Loucy (cell line): ENCODE measurements at regions not wholly inside any gene's neighbourhood (a gene's known extent, or its start where the extent isn't known, plus 50 kb on each side); places are given as distances from the start of the nearest gene placed in this dataset.

ENCODE experiments used
- H2AFZ ChIP-seq: fragments of 200-600 bp; sonication (generic); 2 replicates; pipeline ENCODE4 v1.6.0; 2016; ENCODE audit warnings: antibody characterized with exemption, mild to moderate bottlenecking, low read length, moderate library complexity
- H3F3A ChIP-seq: fragments of 200-600 bp; 2 replicates; pipeline ENCODE4 v1.6.0; 2016; ENCODE audit warnings: antibody characterized with exemption, low read depth, mild to moderate bottlenecking
- H3K27me3 ChIP-seq: fragments of 200-600 bp; sonication (generic); 2 replicates; pipeline ENCODE4 v1.6.1; 2014; ENCODE audit warnings: low read length, mild to moderate bottlenecking; ENCODE audit not compliant: insufficient read depth, poor library complexity, severe bottlenecking
- H3K36me3 ChIP-seq: fragments of 200-600 bp; sonication (generic); 2 replicates; pipeline ENCODE4 v1.6.1; 2016; ENCODE audit warnings: low read length; ENCODE audit not compliant: insufficient read depth
- H3K4me1 ChIP-seq: fragments of 200-600 bp; sonication (generic); 2 replicates; pipeline ENCODE4 v1.5.1; 2014; ENCODE audit warnings: low read length, mild to moderate bottlenecking; ENCODE audit not compliant: insufficient read depth, poor library complexity, severe bottlenecking
- H3K4me2 ChIP-seq: fragments of 200-600 bp; sonication (generic); 2 replicates; pipeline ENCODE4 v1.6.0; 2014; ENCODE audit warnings: antibody characterized with exemption, low read length, low read depth, mild to moderate bottlenecking; ENCODE audit not compliant: poor library complexity, severe bottlenecking
- H3K4me3 ChIP-seq: fragments of 200-600 bp; sonication (generic); 2 replicates; pipeline ENCODE4 v1.5.1; 2014; ENCODE audit warnings: low read length, mild to moderate bottlenecking, mixed read lengths; ENCODE audit not compliant: poor library complexity, severe bottlenecking
- H3K79me2 ChIP-seq: fragments of 200-600 bp; sonication (generic); 2 replicates; pipeline ENCODE4 v1.6.1; 2014; ENCODE audit warnings: low read length; ENCODE audit not compliant: insufficient read depth
- H3K9ac ChIP-seq: fragments of 200-600 bp; sonication (generic); 2 replicates; pipeline ENCODE4 v1.6.0; 2014; ENCODE audit warnings: mild to moderate bottlenecking, low read depth, low read length, moderate library complexity; ENCODE audit not compliant: poor library complexity, severe bottlenecking
- H3K9me2 ChIP-seq: fragments of 200-600 bp; sonication (generic); replicated peaks from 2 replicates; pipeline ENCODE4 v1.6.1; 2016; ENCODE audit warnings: low read depth, low read length, mixed read lengths
- H3K9me3 ChIP-seq: fragments of 200-600 bp; sonication (generic); 2 replicates; pipeline ENCODE4 v1.6.1; 2014; ENCODE audit warnings: mild to moderate bottlenecking, antibody characterized with exemption, low read length, low read depth; ENCODE audit not compliant: insufficient read depth
- H4K20me1 ChIP-seq: fragments of 200-600 bp; sonication (generic); 2 replicates; pipeline ENCODE4 v1.6.0; 2014; ENCODE audit warnings: antibody characterized with exemption, low read length, mild to moderate bottlenecking; ENCODE audit not compliant: insufficient read depth, poor library complexity, severe bottlenecking
- CTCF ChIP-seq: fragments of 200-600 bp; sonication (generic); conservative IDR thresholded peaks from 2 replicates; pipeline ENCODE4 v1.5.1; 2014; ENCODE audit warnings: mild to moderate bottlenecking, antibody characterized with exemption, low read length
- EZH2phosphoT487 ChIP-seq: fragments of 200-600 bp; IDR thresholded peaks from 2 replicates; pipeline ENCODE4 v1.6.1; 2018; ENCODE audit warnings: antibody characterized with exemption, mild to moderate bottlenecking, moderate library complexity, borderline replicate concordance

- Histone ChIP-seq H2AFZ (no peak overlapping the region), H3K79me2 (no peaks in the 10 kb centered on the region), H4K20me1 (no peaks in the 10 kb centered on the region), H3K27me3 (no peaks in the 10 kb centered on the region), H3F3A (no peaks in the 10 kb centered on the region), H3K4me1 (no peaks in the 10 kb centered on the region), H3K36me3 (no peaks in the 10 kb centered on the region), H3K9me2 (no peaks in the 10 kb centered on the region), H3K9ac (no peak overlapping the region), H3K4me3 (no peak overlapping the region), H3K9me3 (no peaks in the 10 kb centered on the region), H3K4me2 (no peak overlapping the region)
- no peak for TF ChIP-seq CTCF
- no peak for TF ChIP-seq EZH2phosphoT487
Observed at GRCh38 chr9:90013778-90014177, 409.0 kb downstream of the GADD45G start.

GRCh38 chr9:90014421-90014820 is 409.6 kb downstream of the GADD45G start:
- no peak for TF ChIP-seq EZH2phosphoT487
- no peak for TF ChIP-seq CTCF
- no peak overlapping the region for H3K4me3 ChIP-seq
- H3K79me2 ChIP-seq, result no peaks in the 10 kb centered on the region
- H3K27me3 ChIP-seq, result no peaks in the 10 kb centered on the region
- no peaks in the 10 kb centered on the region for H3K36me3 ChIP-seq
- H3K9me2 ChIP-seq, result no peaks in the 10 kb centered on the region
- no peak overlapping the region for H2AFZ ChIP-seq
- no peaks in the 10 kb centered on the region for H3K4me1 ChIP-seq
- H3K9ac ChIP-seq, result no peak overlapping the region
- no peak overlapping the region for H3K4me2 ChIP-seq
- no peaks in the 10 kb centered on the region for H4K20me1 ChIP-seq
- no peaks in the 10 kb centered on the region for H3F3A ChIP-seq
- no peaks in the 10 kb centered on the region for H3K9me3 ChIP-seq

- no peak overlapping the region for H2AFZ ChIP-seq
- no peak overlapping the region for H3K9ac ChIP-seq
- H3F3A ChIP-seq, result no peaks in the 10 kb centered on the region
- H3K4me1 ChIP-seq, result no peaks in the 10 kb centered on the region
- no peaks in the 10 kb centered on the region for H3K36me3 ChIP-seq
- no peaks in the 10 kb centered on the region for H4K20me1 ChIP-seq
- no peak overlapping the region for H3K4me2 ChIP-seq
- no peaks in the 10 kb centered on the region for H3K79me2 ChIP-seq
- H3K9me3 ChIP-seq, result no peaks in the 10 kb centered on the region
- no peak overlapping the region for H3K4me3 ChIP-seq
- no peaks in the 10 kb centered on the region for H3K27me3 ChIP-seq
- H3K9me2 ChIP-seq, result no peaks in the 10 kb centered on the region
- TF ChIP-seq EZH2phosphoT487 (no peak), CTCF (no peak)
Observed at GRCh38 chr9:90016272-90016671, 411.5 kb downstream of the GADD45G start.
